Brain microvascular endothelial cell (primary cell): ENCODE measurements at regions not wholly inside any gene's neighbourhood (a gene's known extent, or its start where the extent isn't known, plus 50 kb on each side); places are given as distances from the start of the nearest gene placed in this dataset.
"Not testable (repeated sequence)": the region's sequence is repeated elsewhere in the genome, so short reads cannot be mapped to it uniquely, and the experiment has no call there.

Source experiments
- DNase-seq: peaks from one replicate; pipeline ENCODE4 v3.0.0-alpha.2; 2020
- H3K27ac ChIP-seq: fragments of 250-450 bp; sonication (Bioruptor Pico); 2 replicates; pipeline ENCODE4 v1.5.1; 2020; ENCODE audit warnings: mild to moderate bottlenecking, moderate library complexity
- H3K27me3 ChIP-seq: fragments of 250-450 bp; sonication (Bioruptor Pico); replicated peaks from 2 replicates; pipeline ENCODE4 v1.5.1; 2020; ENCODE audit warnings: mild to moderate bottlenecking
- H3K36me3 ChIP-seq: fragments of 250-450 bp; sonication (Bioruptor Pico); replicated peaks from 2 replicates; pipeline ENCODE4 v1.5.1; 2020; ENCODE audit warnings: mild to moderate bottlenecking
- H3K4me3 ChIP-seq: 2 replicates; pipeline ENCODE4 v1.5.1; 2011; ENCODE audit warnings: low read depth, mild to moderate bottlenecking, control low read depth, low read length, moderate library complexity
- in situ Hi-C: cut with HindIII; loops from 2 replicates; pipeline ENCODE4 v1.10.0; 2017; ENCODE audit warnings: low sequenced_read_pairs, low pct_ligation_motif_present
- TF ChIP-seq, protein P1 (sequence below): IDR thresholded peaks from 2 replicates; pipeline ENCODE4 v1.5.1; 2011; ENCODE audit warnings: low read depth, mild to moderate bottlenecking, moderate library complexity, low read length, control low read depth, inconsistent platforms; ENCODE audit errors: missing control alignments

DNA sequence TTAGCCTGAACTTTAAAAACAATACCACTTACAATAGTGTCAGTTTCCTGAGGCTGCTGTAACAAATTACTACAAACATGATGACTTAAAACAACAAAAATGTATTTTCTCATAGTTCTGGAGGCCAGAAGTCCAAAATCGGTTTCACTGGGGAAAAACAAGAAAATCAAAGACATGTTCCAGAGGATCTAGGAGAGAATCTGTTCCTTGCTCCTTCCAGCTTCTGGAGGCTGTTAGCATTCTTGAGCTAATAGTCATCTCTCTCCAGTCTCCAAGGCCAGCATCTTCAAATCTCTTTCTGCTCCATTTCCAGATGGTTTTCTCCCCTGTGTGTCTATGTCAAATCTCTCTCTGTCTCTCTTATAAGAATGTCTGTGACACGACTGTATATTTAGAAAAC is 67.6 kb upstream of the TEAD1 start:
- H3K27ac ChIP-seq = peak overlapping the region; percentile 33
- DNase-seq = peak; percentile 58
- in situ Hi-C loops = no loop called here

DNA sequence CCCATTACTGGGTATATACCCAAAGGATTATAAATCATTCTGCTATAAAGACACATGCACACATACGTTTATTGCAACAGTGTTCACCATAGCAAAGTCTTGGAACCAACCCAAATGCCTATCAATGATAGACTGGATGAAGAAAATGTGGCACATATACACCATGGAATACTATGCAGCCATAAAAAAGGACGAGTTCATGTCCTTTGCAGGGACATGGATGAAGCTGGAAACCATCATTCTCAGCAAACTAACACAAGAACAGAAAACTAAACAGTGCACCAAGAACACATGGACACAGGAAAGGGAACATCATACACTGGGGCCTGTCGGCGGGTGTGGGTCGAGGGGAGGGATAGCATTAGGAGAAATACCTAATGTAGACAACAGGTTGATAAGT is 65.5 kb upstream of the TEAD1 start:
- in situ Hi-C loops, H3K36me3 ChIP-seq, H3K4me3 ChIP-seq, H3K27ac ChIP-seq, DNase-seq, H3K27me3 ChIP-seq: not testable (repeated sequence)

More for the DNA sequence above, 67.6 kb upstream of the TEAD1 start:
- Histone ChIP-seq H3K27me3 (no peaks in the 10 kb centered on the region), H3K4me3 (no peak overlapping the region), H3K36me3 (no peaks in the 10 kb centered on the region)
- TF ChIP-seq, protein P1, sequence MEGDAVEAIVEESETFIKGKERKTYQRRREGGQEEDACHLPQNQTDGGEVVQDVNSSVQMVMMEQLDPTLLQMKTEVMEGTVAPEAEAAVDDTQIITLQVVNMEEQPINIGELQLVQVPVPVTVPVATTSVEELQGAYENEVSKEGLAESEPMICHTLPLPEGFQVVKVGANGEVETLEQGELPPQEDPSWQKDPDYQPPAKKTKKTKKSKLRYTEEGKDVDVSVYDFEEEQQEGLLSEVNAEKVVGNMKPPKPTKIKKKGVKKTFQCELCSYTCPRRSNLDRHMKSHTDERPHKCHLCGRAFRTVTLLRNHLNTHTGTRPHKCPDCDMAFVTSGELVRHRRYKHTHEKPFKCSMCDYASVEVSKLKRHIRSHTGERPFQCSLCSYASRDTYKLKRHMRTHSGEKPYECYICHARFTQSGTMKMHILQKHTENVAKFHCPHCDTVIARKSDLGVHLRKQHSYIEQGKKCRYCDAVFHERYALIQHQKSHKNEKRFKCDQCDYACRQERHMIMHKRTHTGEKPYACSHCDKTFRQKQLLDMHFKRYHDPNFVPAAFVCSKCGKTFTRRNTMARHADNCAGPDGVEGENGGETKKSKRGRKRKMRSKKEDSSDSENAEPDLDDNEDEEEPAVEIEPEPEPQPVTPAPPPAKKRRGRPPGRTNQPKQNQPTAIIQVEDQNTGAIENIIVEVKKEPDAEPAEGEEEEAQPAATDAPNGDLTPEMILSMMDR = no peak

DNA sequence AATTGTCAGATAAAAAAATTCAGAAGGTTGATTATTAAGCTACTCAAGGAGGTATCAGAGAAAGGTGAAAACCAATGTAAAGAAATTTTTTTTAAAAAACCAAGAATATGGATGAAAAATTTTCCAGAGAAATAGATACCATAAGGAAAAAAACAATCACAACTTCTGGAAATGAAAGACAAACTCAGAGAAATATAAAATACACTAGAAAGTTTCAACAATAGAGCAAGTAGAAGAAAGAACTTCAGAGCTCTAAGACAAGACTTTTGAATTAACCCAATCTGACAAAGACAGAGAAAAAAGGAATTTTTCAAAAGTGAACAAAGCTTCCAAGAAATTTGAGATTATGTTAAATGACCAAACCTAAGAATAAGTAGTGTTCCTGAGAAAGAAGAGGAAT is 62.9 kb upstream of the TEAD1 start:
- no peak for DNase-seq
- in situ Hi-C loops = no loop called here
- Histone ChIP-seq H3K27me3 (no peaks in the 10 kb centered on the region), H3K4me3 (no peak overlapping the region), H3K27ac (no peak overlapping the region), H3K36me3 (no peaks in the 10 kb centered on the region)
- TF ChIP-seq, protein P1 = no peak

DNA sequence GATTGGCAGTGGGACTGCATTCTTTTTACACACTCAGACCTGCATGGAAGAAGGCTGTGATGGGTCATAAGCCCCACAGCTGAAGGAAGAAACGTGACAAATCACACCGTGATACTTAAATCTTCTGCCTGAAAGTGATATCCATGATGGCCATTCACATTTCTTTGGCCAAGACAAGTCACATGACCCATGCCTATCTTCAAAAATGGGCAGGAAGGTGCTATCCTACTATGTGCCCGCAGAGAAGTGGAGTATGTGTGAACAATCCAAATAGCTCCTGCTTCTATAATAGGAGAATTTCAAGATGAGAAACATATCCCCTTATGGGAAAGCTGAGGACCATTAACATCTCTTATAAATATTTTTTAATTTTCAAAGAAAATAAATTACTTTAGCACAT is 56.6 kb upstream of the TEAD1 start:
- H3K27me3 ChIP-seq = no peaks in the 10 kb centered on the region
- DNase-seq = no peak
- no peak overlapping the region for H3K4me3 ChIP-seq
- no peak overlapping the region for H3K27ac ChIP-seq
- TF ChIP-seq, protein P1 = no peak
- H3K36me3 ChIP-seq = no peaks in the 10 kb centered on the region
- in situ Hi-C loops = no loop called here

DNA sequence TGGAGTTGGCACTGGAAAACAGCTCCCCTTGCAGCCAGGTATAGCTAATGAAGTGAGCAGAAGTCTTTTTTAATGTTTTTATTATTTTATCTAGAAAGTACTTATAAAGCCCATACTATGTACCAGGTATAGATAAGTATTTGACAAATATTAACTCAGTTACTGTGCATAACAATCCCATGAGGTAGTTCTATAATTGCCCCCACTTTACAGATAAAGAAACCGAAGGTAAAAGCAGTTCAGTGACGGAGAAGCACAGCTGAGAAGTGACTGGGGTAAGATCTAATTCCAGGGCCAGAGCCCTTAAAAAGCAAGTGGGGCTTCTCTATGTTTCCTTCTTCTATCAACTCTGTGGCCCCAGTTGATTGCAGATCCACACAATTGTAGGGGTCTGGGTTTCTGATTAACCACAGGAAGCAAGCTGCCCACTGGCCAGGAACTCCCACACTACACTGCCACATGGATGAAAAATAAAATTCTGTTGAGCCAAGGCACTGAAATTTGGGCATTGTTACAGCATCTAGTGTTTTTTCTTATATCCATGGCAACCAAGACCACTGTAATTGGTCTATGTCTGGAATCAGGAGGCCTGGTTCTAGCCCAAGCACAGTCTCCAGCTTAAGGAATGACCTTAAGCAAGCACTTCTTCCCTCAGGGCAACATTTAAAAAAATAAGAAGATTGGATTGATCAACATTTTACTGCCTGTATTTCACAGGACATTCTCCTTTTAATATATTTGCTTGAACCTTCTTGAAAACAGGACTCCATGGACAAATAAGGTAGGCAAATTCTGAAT is 55.3 kb upstream of the TEAD1 start:
- no peak overlapping the region for H3K27ac ChIP-seq
- DNase-seq = no peak
- in situ Hi-C loops = no loop called here
- H3K27me3 ChIP-seq = no peaks in the 10 kb centered on the region
- H3K4me3 ChIP-seq = no peak overlapping the region
- no peaks in the 10 kb centered on the region for H3K36me3 ChIP-seq
- TF ChIP-seq, protein P1 = no peak

DNA sequence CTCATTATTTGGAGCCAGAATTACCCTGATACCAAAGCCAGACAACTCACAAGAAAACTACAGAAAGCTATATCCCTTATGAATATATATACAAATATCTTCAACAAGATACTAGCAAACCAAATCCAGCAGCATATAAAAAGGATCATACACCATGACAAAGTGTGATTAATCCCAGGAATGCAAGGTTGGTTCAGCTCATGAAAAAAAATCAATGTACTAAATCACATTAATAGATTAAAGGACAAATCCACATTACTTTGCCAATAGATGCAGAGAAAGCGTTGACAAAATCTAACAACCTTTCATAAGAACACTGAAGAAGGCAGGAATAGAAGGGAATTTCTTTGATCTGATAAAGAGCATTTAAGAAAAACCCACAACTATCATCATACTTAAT is 50.4 kb upstream of the TEAD1 start:
- TF ChIP-seq, protein P1 = no peak
- no peaks in the 10 kb centered on the region for H3K36me3 ChIP-seq

More for the DNA sequence above, 50.4 kb upstream of the TEAD1 start:
- in situ Hi-C loops = no loop called here
- Histone ChIP-seq H3K4me3 (no peak overlapping the region), H3K27me3 (no peaks in the 10 kb centered on the region), H3K27ac (no peak overlapping the region)
- no peak for DNase-seq
